BE2C (cell line): ENCODE measurements at regions not wholly inside any gene's neighbourhood (a gene's known extent, or its start where the extent isn't known, plus 50 kb on each side); places are given as distances from the start of the nearest gene placed in this dataset.

Experiments
- DNase-seq: peaks from one replicate; pipeline ENCODE4 v3.0.0-alpha.2; 2020
- H3K27me3 ChIP-seq: fragments of 250-450 bp; sonication (Bioruptor Pico); 2 replicates; pipeline ENCODE4 v1.5.1; 2020; ENCODE audit warnings: mild to moderate bottlenecking
- H3K36me3 ChIP-seq: fragments of 250-450 bp; sonication (Bioruptor Pico); 2 replicates; pipeline ENCODE4 v1.5.1; 2020; ENCODE audit warnings: mild to moderate bottlenecking
- H3K4me1 ChIP-seq: fragments of 250-450 bp; sonication (Bioruptor Pico); 2 replicates; pipeline ENCODE4 v1.5.1; 2020
- H3K4me3 ChIP-seq: 2 replicates; pipeline ENCODE4 v1.5.1; 2011; ENCODE audit warnings: low read depth, low read length
- H3K9me3 ChIP-seq: fragments of 250-450 bp; sonication (Bioruptor Pico); 2 replicates; pipeline ENCODE4 v1.5.1; 2020
- TF ChIP-seq, protein P1 (sequence below): IDR thresholded peaks from 2 replicates; pipeline ENCODE4 v1.5.1; 2012; ENCODE audit warnings: mild to moderate bottlenecking, low read depth, low read length

DNA sequence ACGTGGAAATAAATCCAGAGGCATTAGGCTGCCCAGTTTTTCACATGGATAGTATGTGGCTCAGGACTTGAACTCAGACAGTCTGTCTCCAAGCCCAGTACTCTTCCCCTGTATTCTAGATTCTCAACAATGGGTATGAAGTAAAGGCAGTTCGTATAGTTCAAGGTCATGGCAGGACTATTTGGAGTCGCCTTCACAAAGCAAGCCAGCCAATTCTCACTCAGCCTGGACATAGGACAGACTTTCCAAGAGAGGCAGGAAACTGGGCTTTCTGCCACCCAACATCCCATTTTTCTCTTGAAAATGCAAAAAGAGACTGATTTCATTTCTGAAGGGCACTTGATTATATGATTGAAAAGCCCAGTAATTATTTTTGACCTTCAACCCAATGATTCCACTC lies 111.0 kb downstream of the EDN1 start:
- no peak overlapping the region for H3K4me3 ChIP-seq
- no peak for DNase-seq
- H3K27me3 ChIP-seq: no peaks in the 10 kb centered on the region
- H3K4me1 ChIP-seq: no peaks in the 10 kb centered on the region
- TF ChIP-seq, protein P1, sequence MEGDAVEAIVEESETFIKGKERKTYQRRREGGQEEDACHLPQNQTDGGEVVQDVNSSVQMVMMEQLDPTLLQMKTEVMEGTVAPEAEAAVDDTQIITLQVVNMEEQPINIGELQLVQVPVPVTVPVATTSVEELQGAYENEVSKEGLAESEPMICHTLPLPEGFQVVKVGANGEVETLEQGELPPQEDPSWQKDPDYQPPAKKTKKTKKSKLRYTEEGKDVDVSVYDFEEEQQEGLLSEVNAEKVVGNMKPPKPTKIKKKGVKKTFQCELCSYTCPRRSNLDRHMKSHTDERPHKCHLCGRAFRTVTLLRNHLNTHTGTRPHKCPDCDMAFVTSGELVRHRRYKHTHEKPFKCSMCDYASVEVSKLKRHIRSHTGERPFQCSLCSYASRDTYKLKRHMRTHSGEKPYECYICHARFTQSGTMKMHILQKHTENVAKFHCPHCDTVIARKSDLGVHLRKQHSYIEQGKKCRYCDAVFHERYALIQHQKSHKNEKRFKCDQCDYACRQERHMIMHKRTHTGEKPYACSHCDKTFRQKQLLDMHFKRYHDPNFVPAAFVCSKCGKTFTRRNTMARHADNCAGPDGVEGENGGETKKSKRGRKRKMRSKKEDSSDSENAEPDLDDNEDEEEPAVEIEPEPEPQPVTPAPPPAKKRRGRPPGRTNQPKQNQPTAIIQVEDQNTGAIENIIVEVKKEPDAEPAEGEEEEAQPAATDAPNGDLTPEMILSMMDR: no peak
- no peaks in the 10 kb centered on the region for H3K9me3 ChIP-seq
- no peaks in the 10 kb centered on the region for H3K36me3 ChIP-seq

DNA sequence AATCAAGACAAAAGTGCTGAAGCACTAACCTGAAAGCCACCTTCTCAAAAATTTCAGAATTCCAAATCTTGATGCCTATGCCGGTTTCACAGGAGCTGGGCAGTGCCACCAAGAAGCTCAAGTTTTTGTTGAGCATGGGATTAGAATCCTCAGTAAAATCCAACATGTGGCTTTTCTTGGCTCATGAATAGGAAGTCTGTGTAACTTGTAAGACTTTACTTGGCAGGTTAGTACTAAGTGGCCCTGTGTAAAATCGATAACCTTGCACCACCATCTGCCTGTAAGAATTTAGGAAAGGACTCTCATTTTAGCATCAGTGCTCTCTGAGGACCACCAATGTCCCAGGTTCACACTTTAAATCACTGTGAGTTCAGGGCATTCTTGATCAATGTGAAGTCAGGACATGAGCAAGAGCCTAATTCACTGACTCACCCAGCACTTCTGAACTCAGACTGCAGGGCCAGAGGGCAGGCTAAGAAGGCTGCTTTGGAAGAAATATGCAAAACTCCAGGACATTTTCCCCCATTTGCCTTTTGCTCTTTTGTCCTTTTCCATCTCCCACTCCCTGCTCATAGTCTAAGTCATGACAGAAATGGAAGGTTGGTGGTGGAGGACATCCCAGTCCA lies 113.2 kb downstream of the EDN1 start:
- H3K36me3 ChIP-seq: no peaks in the 10 kb centered on the region
- DNase-seq: no peak
- H3K4me3 ChIP-seq: no peak overlapping the region
- no peaks in the 10 kb centered on the region for H3K4me1 ChIP-seq
- H3K27me3 ChIP-seq: no peaks in the 10 kb centered on the region
- TF ChIP-seq, protein P1: no peak
- H3K9me3 ChIP-seq: no peaks in the 10 kb centered on the region

DNA sequence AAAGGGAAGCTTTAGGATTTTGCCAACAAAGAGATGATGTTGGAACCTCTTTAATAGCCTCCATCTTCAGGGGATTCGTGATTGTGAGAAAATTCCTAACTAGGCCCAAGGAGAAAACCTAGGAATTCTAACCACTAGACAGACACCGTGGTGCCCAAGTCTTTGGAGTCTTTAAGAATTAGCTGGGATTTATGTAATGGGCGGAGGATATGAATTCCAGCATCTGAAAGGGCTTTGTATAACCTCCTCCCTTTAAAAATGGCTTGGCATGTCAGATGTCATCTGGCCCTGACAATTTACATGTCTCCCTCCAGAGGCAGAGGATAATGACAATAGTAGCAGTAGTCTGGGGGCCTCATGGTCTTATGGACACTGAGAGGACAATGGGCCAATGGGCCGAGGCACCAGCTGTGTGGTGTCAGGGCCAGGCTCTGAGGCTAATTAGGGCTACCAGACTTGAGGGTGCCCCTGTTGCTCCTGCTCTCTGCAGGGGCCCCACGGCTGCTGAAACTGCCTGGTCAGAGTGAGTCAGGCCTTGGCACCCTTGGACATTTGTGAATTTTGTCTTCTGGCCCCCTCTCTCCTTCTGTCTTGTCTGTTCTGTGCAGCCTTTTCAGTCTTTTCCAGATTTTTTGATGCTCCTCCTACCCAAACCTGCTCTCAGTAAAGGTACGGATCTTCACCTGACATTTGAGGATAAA lies 113.9 kb downstream of the EDN1 start:
- TF ChIP-seq, protein P1: no peak
- H3K4me1 ChIP-seq: no peaks in the 10 kb centered on the region
- no peaks in the 10 kb centered on the region for H3K27me3 ChIP-seq
- no peak overlapping the region for H3K4me3 ChIP-seq
- DNase-seq: no peak
- no peaks in the 10 kb centered on the region for H3K9me3 ChIP-seq
- H3K36me3 ChIP-seq: no peaks in the 10 kb centered on the region

DNA sequence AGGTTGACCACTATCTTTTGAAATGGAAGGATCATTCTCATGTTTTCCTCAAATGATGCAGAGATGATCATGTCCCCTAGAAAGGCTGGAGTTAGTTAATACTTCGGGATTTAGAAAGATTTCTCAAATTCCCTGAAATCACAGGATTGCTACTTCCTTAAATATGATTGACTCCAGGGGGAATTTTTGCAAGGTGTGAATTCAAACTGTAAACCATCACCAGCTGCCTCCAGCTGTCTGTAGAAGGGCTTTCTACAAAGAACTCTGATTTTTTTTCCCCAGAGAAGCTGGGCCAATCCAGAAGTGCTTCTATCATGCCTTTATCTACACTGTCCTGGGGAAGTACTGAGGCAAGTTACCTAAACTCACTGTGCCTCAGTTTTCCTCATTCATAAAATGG lies 114.5 kb downstream of the EDN1 start:
- no peaks in the 10 kb centered on the region for H3K9me3 ChIP-seq
- no peaks in the 10 kb centered on the region for H3K4me1 ChIP-seq
- TF ChIP-seq, protein P1: no peak
- no peak for DNase-seq
- no peak overlapping the region for H3K4me3 ChIP-seq
- H3K27me3 ChIP-seq: no peaks in the 10 kb centered on the region
- no peaks in the 10 kb centered on the region for H3K36me3 ChIP-seq

DNA sequence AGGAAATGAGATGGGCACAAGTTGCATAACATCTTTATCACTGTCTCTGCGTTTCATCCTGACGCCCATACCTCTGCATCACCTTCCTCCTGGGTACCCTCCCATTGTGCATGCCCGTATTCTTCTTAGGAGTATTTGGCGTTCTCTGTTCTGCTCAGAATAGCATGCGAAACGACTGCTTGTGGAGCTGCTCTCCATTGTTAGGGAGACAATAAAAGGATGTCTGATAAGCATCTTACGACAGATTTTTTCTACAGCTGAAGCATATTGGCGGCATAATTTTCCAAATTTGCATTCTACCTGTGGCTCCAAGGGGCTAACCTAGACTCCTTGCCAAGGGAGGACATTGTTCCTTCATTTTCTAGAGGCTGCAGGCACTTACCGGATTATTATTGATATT lies 118.6 kb downstream of the EDN1 start:
- Histone ChIP-seq H3K36me3 (no peaks in the 10 kb centered on the region), H3K27me3 (no peaks in the 10 kb centered on the region), H3K4me1 (no peaks in the 10 kb centered on the region), H3K4me3 (no peak overlapping the region), H3K9me3 (no peaks in the 10 kb centered on the region)
- TF ChIP-seq, protein P1: no peak
- DNase-seq: no peak

DNA sequence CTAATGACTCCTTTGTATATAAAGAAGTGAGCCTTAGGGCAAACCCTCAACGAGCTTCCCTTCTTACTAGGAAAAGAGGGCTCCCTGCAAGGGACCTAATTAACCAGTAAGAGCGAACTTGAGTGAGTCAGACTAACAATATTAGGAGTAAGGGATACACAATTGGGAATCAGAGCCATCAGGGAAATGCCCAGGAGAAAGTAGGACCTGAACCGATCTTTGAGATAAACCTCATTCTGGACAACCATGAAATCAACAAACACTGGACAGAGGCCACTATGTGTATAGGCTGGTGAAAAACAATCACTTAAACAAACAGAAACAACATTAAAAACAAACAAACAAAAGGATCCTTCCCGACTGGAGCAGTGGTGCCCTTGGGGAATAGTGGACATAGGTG lies 120.8 kb downstream of the EDN1 start:
- Histone ChIP-seq H3K4me1 (no peaks in the 10 kb centered on the region), H3K4me3 (no peak overlapping the region)
- TF ChIP-seq, protein P1: no peak

More for the DNA sequence above, 120.8 kb downstream of the EDN1 start:
- no peak for DNase-seq
- H3K27me3 ChIP-seq: no peaks in the 10 kb centered on the region
- no peaks in the 10 kb centered on the region for H3K9me3 ChIP-seq
- H3K36me3 ChIP-seq: no peaks in the 10 kb centered on the region
